Right lobe of liver (tissue), 4 donors: ENCODE measurements at regions not wholly inside any gene's neighbourhood (a gene's known extent, or its start where the extent isn't known, plus 50 kb on each side); places are given as distances from the start of the nearest gene placed in this dataset.

Experiments
- CTCF ChIP-seq, 4 donors: fragments of 200-600 bp in 3 of 4; fragments of 450-650 bp in 1 of 4; IDR thresholded peaks; one replicate each; pipeline versions ENCODE4 v1.5.1 to v1.8.0; 2016 to 2022; ENCODE audit warnings: antibody characterized with exemption in 4 of 4, mild to moderate bottlenecking in 2 of 4
- POLR2A ChIP-seq: fragments of 450-650 bp; IDR thresholded peaks from one replicate; pipeline ENCODE4 v1.6.1; 2017; ENCODE audit warnings: antibody characterized with exemption, mild to moderate bottlenecking
- donor health status: DM: no; HTN: no; CAD: no.
- donor health status: DM: no; HTN: no; CAD: no.
- donor health status: DM: no; HTN: yes; CAD: no.

GRCh38 chr7:46224363-46224762 lies 303.3 kb upstream of the IGFBP3 start:
- no peak for TF ChIP-seq POLR2A
- no peak for TF ChIP-seq CTCF (IDR thresholded peaks at IDR 0.05)
